Neural progenitor cell (in vitro differentiated cells): ENCODE measurements at regions not wholly inside any gene's neighbourhood (a gene's known extent, or its start where the extent isn't known, plus 50 kb on each side); places are given as distances from the start of the nearest gene placed in this dataset.

Experiments
- EZH2 ChIP-seq: fragments of 200-600 bp; sonication (generic); IDR thresholded peaks from 2 replicates; pipeline ENCODE4 v1.6.1; 2017; ENCODE audit warnings: antibody characterized with exemption, mild to moderate bottlenecking, moderate library complexity
- EZH2phosphoT487 ChIP-seq: fragments of 200-600 bp; sonication (generic); IDR thresholded peaks from 2 replicates; pipeline ENCODE4 v1.6.1; 2017; ENCODE audit warnings: antibody characterized with exemption
- TF ChIP-seq, protein P1 (sequence below): fragments of 200-600 bp; sonication (generic); IDR thresholded peaks from 2 replicates; pipeline ENCODE4 v1.5.1; 2017; ENCODE audit warnings: antibody characterized with exemption, mild to moderate bottlenecking

DNA sequence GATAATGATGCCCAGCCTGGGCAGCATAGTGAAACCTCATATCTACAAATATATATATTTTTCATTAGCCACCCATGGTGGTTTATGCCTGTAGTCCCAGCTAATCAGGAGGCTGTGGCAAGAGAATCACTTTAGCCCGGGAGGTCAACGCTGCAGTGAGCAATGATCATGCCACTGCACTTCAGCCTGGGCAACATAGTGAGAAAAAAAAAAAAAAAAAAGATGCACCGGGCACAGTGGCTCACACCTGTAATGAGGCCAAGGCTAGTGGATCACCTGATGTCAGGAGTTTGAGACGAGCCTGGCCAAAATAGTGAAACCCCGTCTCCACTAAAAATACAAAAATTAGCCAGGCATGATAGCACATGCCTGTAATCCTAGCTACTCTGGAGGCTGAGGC is 50.2 kb upstream of the ADRA1B start:
- TF ChIP-seq, protein P1, sequence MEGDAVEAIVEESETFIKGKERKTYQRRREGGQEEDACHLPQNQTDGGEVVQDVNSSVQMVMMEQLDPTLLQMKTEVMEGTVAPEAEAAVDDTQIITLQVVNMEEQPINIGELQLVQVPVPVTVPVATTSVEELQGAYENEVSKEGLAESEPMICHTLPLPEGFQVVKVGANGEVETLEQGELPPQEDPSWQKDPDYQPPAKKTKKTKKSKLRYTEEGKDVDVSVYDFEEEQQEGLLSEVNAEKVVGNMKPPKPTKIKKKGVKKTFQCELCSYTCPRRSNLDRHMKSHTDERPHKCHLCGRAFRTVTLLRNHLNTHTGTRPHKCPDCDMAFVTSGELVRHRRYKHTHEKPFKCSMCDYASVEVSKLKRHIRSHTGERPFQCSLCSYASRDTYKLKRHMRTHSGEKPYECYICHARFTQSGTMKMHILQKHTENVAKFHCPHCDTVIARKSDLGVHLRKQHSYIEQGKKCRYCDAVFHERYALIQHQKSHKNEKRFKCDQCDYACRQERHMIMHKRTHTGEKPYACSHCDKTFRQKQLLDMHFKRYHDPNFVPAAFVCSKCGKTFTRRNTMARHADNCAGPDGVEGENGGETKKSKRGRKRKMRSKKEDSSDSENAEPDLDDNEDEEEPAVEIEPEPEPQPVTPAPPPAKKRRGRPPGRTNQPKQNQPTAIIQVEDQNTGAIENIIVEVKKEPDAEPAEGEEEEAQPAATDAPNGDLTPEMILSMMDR: no peak
- TF ChIP-seq EZH2: no peak
- TF ChIP-seq EZH2phosphoT487: no peak
